NCI-H524 (cell line): ENCODE measurements at regions not wholly inside any gene's neighbourhood (a gene's known extent, or its start where the extent isn't known, plus 50 kb on each side); places are given as distances from the start of the nearest gene placed in this dataset.

ENCODE experiments used
- DNase-seq, 2 experiments: peaks; one replicate each; lab custom pipeline; 2025; lab: John Stamatoyannopoulos, UW

GRCh38 chr7:36006636-36007229 lies 146.3 kb upstream of the EEPD1 start:
- DNase-seq, result no peak

- DNase-seq, result peak in 1 of 2 experiments; percentile 26
Measured at GRCh38 chr7:36010656-36011587, 142.1 kb upstream of the EEPD1 start.

GRCh38 chr7:36011588-36011965 lies 141.5 kb upstream of the EEPD1 start:
- no peak for DNase-seq

GRCh38 chr7:36013246-36014014 lies 139.6 kb upstream of the EEPD1 start:
- no peak for DNase-seq

GRCh38 chr7:36014961-36015360 lies 138.1 kb upstream of the EEPD1 start:
- DNase-seq, result no peak

GRCh38 chr7:36015733-36016132 lies 137.3 kb upstream of the EEPD1 start:
- DNase-seq, result no peak

GRCh38 chr7:36016648-36017047 lies 136.4 kb upstream of the EEPD1 start:
- DNase-seq, result no peak

GRCh38 chr7:36017111-36017510 lies 135.9 kb upstream of the EEPD1 start:
- DNase-seq, result no peak

- DNase-seq, result no peak
Measured at GRCh38 chr7:36018816-36019484, 134.1 kb upstream of the EEPD1 start.

- no peak for DNase-seq
Measured at GRCh38 chr7:36019538-36019937, 133.5 kb upstream of the EEPD1 start.

- DNase-seq, result no peak
Measured at GRCh38 chr7:36019980-36020379, 133.1 kb upstream of the EEPD1 start.

GRCh38 chr7:36021367-36021766 lies 131.7 kb upstream of the EEPD1 start:
- peak in 1 of 2 experiments; percentile 25 for DNase-seq

GRCh38 chr7:36021917-36022550 lies 131.0 kb upstream of the EEPD1 start:
- no peak for DNase-seq

- no peak for DNase-seq
Measured at GRCh38 chr7:36023033-36023560, 130.0 kb upstream of the EEPD1 start.

GRCh38 chr7:36025190-36025589 lies 127.9 kb upstream of the EEPD1 start:
- no peak for DNase-seq

- no peak for DNase-seq
Measured at GRCh38 chr7:36029311-36029710, 123.7 kb upstream of the EEPD1 start.

- DNase-seq, result peak in 1 of 2 experiments; percentile 8
Measured at GRCh38 chr7:36029853-36030515, 123.1 kb upstream of the EEPD1 start.

GRCh38 chr7:36032361-36032818 lies 120.7 kb upstream of the EEPD1 start:
- DNase-seq, result no peak

- no peak for DNase-seq
Measured at GRCh38 chr7:36034020-36034419, 119.0 kb upstream of the EEPD1 start.

- DNase-seq, result no peak
Measured at GRCh38 chr7:36035186-36035585, 117.9 kb upstream of the EEPD1 start.

GRCh38 chr7:36036590-36036989 lies 116.5 kb upstream of the EEPD1 start:
- DNase-seq, result no peak
